Gastroesophageal sphincter (tissue), 3 donors: ENCODE measurements at regions not wholly inside any gene's neighbourhood (a gene's known extent, or its start where the extent isn't known, plus 50 kb on each side); places are given as distances from the start of the nearest gene placed in this dataset.

Experiments
- CTCF ChIP-seq, 4 experiments: fragments of 200-600 bp in 2 of 4; fragments of 450-650 bp in 2 of 4; sonication (generic) in 1 of 4; IDR thresholded peaks; one replicate each; pipeline ENCODE4 v1.5.1; 2017 to 2019; ENCODE audit warnings: antibody characterized with exemption in 4 of 4, mild to moderate bottlenecking in 2 of 4, moderate library complexity in 2 of 4
- EP300 ChIP-seq: sonication (generic); formaldehyde crosslinking; IDR thresholded peaks from one replicate; pipeline ENCODE4 v1.6.1; 2017; ENCODE audit warnings: antibody characterized with exemption, mild to moderate bottlenecking
- POLR2AphosphoS5 ChIP-seq: sonication (generic); formaldehyde crosslinking; IDR thresholded peaks from one replicate; pipeline ENCODE4 v1.6.1; 2017; ENCODE audit warnings: antibody characterized with exemption

DNA sequence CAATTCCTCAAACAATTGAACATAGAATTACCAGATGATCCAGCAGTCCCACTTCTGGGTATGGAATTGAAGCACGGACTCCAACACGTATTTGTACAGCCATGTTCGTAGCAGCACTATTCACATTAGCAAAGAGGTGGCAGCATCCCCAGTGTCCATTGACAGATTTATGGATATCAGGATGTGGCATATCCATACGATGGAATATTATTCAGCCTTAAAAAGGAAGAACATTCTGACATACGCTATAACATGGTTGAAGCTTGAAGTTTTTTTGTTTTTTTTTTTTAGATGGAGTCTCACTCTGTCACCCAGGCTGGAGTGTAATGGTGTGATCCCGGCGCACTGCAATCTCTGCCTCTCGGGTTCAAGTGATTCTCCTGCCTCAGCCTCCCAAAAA lies 220.6 kb downstream of the ZIC5 start:
- TF ChIP-seq POLR2AphosphoS5 (no peak), EP300 (no peak), CTCF (IDR thresholded peaks at IDR 0.05) (no peak)
